HG02885 (cell line): ENCODE measurements at regions not wholly inside any gene's neighbourhood (a gene's known extent, or its start where the extent isn't known, plus 50 kb on each side); places are given as distances from the start of the nearest gene placed in this dataset.
"Not testable (repeated sequence)": the region's sequence is repeated elsewhere in the genome, so short reads cannot be mapped to it uniquely, and the experiment has no call there.

Source experiments
- ATAC-seq: cut with Tn5 transposase; IDR thresholded peaks from one replicate; pipeline ENCODE4 v1.9.1; 2021; ENCODE audit warnings: mild to moderate bottlenecking; ENCODE audit not compliant: unreplicated experiment, poor library complexity

GRCh38 chr4:78660559-78660958 lies 109.0 kb downstream of the ANXA3 start:
- no peak for ATAC-seq

DNA sequence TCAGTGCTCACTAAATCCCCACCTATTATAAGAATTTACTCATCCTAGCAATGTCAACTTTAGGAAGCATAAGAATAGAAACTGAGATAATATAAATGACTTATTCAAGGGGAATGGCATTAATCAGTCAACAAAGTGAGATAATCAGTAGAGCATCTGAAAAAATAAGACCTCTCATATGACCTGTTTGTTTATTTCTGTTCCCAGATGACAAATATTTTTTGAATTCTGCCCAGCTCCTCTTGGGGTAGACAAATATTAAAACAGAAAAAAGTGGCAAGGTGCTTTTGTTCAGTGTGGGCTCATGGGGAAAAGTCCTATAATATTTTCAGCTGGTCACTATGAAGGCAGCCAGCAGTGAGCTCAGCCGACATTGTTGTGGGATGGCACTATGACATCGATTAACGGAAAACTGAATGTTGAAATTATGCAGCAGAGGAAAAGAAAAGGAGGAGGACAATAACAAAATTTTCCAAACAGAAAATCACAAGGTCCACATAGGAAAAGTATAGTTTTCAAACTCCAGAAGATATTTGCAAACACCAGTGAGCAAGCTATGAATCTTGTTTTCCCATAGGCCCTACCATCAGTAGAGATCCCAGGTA lies 109.6 kb downstream of the ANXA3 start:
- no peak for ATAC-seq

DNA sequence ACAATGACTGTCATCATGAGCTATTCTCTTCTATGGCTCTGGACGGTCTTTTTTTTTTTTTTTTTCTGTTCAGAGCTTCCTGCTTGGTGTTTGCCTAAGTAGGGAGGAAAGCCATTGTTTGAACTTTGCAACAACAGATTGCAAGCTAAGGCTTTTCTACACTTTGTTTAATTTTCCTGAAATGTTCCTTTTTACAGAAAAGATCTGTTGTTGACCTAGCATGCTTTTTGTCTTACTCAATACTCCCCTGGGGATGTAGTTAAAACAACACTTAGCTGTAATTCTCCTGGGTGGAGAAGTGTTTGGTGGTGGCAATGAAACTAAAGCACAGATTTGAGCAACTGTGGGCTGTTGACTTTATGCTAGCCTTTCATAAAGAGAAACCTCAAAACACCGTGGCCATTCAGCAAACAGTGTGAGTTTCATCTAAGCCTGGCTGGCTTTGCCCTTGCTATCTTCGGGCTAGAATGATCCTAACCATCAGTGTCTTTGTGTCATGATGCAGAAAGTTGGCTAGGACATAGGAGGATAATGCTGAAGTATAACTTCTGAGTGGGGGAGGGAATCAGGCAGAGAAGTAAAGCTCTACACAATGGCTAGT lies 110.5 kb downstream of the ANXA3 start:
- ATAC-seq, result peak; percentile 87

- ATAC-seq, result no peak
Measured at GRCh38 chr4:78662658-78663057, 111.1 kb downstream of the ANXA3 start.

GRCh38 chr4:78664296-78664695 lies 111.9 kb upstream of the BMP2K start:
- ATAC-seq, result not testable (repeated sequence)

GRCh38 chr4:78665216-78665770 lies 110.9 kb upstream of the BMP2K start:
- no peak for ATAC-seq

GRCh38 chr4:78666830-78667258 lies 109.3 kb upstream of the BMP2K start:
- ATAC-seq, result no peak

DNA sequence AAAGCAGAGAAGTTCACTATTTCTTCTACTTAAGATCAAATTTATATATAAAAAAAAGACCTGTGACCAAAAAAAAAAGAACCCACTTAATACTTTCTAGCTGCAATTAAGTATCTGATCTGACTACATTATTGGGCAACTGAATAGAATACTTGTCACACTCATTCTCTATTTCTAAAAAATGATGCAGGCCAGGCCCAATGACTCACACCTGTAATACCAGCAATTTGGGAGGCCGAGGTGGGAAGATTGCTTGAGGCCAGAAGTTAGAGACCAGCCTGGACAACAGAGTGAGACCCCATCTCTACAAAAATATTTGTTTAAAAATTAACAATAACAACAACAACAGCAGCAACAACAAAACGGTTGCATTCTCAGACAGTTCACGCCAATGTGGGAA lies 108.8 kb upstream of the BMP2K start:
- peak; percentile 29 for ATAC-seq

GRCh38 chr4:78667764-78668163 lies 108.4 kb upstream of the BMP2K start:
- ATAC-seq, result peak; percentile 90

DNA sequence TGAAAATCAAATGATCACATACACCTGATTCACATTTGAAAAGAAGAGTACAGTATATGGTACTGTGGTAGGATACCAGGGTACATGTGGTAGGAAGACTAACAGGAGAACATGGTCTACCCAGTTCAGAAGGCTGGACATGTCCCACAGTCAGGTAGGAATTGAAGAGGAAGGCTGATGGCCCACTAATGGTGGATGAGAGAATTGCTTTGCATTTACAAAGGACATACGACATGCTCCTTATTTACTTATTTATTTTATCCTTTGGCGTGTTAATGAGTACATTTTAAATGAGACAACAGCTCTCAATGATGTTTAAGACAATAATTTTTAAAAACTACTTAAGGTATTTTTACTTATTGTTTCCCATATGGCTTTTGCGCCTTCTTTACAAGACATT lies 106.7 kb upstream of the BMP2K start:
- no peak for ATAC-seq

GRCh38 chr4:78671903-78672815 lies 104.0 kb upstream of the BMP2K start:
- no peak for ATAC-seq

- no peak for ATAC-seq
Measured at GRCh38 chr4:78673337-78673736, 102.8 kb upstream of the BMP2K start.

DNA sequence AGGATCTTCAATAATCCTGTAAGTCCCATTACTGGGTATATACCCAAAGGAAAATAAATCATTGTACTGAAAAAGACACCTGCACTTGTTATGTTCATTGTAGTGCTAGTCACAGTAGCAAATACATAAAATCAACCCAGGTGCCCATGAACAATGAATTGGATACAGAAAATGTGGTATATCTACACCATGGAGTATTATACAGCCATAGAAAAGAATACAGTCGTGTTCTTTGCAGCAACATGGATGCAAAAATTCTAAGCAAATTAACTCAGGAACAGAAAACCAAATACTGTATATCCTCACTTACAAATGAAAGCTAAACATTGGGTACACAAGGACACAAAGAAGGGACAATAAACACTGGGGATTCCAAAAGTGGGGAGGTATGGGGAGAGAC lies 100.8 kb upstream of the BMP2K start:
- no peak for ATAC-seq

- no peak for ATAC-seq
Measured at GRCh38 chr4:78682070-78682469, 94.1 kb upstream of the BMP2K start.

DNA sequence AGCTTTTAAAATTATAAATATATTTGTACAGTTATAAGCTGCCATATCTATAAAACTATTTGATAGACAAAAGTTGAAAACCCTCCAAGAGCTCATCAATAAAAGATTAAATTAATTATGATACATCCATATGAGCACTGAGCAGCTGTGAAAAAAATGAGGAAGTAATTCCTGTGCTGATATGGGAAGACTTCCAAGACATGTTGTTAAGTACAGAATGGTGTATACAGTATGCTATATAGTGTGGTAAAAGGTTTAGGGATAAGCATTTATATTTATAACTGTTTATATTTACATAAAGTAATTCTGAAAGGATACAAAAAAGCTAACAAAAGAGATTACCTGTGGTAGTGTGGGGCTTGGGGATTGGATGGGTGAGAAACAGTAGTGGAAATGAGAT lies 92.8 kb upstream of the BMP2K start:
- ATAC-seq, result no peak

DNA sequence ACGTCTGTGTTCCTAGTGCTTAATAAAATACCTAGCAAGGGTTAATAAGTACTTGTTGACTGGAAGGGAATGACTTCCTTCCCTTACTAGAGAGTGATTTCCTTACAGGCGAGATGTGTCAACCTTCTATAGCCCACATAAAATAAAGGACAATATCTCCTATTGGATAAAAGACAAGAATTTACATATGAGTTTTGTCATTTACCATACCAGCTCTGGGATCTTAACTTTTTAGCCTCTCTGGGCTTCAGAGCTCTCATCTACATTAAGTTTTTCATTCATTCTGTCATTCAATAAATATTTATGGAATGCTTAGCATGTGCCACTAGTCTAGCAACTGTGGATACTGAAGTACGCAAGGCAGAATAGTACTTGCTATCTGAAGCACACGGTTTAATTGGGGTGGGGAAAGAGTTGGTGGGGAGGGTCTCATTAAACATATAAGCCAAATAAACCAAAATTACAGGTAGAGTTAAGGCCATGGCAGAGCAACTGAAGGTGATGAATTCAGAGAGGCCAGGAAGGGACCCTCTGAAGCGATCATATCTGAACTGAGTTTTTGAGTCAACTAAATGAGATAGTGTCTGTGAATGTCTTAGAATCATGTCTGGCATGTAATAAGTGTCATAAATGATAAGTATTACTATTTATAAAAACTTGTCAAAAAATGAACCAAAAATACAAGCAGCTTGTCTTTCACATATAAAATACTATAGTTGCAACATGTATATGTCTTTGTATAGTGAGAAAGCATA lies 91.6 kb upstream of the BMP2K start:
- no peak for ATAC-seq

DNA sequence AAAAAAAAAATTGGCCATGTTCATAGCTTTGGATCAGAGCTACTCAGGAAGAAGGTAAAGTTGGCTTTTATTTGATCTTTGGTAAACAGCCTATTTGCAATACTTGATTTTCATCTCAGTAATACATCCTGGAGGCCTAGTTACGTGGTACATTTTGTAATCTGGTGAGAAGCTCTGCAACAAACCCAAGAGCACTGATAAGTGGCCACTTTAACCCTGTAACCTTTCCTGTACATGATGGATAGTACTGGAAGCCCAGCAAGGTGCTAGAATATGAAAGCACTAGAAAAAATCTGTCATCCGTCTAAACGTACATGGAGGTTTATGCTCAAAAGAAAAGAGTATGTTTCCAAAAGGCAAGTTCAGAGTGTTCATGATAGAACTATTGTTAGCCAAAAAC lies 88.3 kb upstream of the BMP2K start:
- ATAC-seq, result no peak

DNA sequence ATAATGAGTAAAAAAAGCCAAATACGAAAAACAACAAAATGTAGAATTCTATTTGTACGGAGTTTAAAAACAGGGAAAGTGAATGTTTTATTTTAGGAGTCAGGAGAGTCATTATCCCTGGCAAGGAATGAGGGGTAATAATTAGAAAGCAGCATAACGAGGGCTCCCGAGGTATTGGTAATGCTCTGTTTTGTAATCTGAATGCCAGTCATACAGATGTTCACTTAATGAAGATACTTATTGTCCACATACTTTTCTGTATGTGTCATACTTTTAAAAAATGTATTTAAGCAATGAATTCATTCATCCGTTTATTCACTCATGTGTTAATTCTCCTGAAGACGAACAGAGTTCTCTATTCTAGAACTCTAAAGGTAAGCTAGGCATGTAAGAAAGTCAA lies 87.8 kb upstream of the BMP2K start:
- no peak for ATAC-seq

DNA sequence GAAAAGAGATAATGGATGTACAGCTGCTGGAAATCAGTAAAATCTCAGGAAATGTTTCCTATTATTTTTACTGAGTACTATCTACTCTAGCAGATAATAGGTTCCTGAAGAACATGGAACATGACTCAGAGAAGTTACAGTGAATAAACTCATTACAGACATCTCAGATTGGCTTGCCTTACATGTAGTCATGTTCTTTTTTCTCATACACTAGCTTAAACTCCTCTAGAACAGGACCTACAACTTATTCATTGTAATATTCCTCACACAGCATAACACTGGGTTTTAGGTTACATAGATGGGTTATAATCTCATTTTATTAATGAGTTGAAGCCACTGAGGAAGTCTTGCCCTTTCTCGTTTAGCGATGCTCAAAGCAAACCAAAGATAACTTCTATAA lies 86.9 kb upstream of the BMP2K start:
- no peak for ATAC-seq

DNA sequence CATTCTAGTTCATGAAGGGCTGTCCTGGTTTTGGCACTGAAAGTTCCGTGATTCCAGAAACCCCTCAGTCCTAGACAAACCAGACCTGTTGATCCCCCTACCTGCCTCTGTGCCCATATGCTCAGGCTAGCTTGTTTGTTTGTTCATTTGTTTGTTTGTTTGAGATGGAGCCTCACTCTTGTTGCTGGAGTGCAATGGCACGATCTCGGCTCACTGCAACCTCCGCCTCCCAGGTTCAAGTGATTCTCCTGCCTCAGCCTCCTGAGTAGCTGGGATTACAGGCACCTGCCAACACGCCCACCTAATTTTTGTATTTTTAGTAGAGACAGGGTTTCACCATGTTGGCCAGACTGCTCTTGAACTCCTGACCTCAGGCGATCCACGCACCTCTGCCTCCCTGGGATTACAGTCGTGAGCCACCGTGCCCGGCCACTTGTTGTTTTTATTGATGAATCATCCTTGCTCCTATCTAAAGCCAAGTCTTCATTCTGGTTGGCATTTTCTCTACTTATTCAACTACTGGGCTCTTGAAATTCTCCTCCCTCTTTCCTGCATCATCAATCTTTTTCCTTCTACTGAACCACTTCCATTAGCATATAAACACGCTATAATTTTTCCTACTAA lies 86.3 kb upstream of the BMP2K start:
- no peak for ATAC-seq
